ENCODE measurements at regions not wholly inside any gene's neighbourhood (a gene's known extent, or its start where the extent isn't known, plus 50 kb on each side); places are given as distances from the start of the nearest gene placed in this dataset.

DNA sequence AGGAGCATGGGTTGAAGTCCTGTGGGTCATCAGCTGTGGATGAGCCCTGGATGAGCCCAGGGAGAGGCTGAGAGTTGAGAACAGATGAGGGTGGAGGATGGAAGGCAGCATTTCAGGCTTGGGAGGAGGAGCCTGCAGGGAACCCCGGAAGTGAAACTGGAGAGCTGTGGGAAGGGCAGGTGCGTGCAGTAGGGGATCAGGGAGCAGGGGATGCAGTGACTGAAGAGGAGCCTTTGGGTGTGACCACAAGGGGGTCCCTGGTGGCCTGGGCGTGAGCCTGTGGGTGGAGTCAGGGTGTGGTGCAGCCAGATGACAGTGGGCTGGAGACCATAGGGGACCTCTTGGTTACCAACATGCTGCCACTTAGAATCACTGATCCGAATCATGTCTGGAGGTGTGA lies 115.5 kb downstream of the PAPOLA start:
- no peak for DNase-seq

DNA sequence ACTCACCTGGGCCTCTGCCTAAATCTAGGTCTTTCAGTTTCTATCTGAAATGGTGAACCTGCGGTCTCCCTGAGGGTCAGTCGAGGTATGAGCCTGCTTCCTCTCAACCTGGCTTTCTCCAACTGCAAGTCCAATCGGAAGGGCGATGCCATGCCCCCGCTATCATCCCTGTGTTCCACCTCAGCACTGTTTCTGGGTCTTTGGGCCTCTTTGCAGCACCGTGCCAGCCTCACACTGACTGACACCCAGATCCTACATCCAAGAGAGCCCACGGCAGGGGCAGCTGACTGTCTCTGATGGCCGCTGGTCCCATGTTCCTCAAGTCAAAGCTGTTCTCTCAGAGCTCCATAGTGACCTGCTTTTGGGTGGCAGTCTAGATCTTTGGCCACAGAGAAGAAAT lies 120.7 kb downstream of the PAPOLA start:
- no peak for DNase-seq

DNA sequence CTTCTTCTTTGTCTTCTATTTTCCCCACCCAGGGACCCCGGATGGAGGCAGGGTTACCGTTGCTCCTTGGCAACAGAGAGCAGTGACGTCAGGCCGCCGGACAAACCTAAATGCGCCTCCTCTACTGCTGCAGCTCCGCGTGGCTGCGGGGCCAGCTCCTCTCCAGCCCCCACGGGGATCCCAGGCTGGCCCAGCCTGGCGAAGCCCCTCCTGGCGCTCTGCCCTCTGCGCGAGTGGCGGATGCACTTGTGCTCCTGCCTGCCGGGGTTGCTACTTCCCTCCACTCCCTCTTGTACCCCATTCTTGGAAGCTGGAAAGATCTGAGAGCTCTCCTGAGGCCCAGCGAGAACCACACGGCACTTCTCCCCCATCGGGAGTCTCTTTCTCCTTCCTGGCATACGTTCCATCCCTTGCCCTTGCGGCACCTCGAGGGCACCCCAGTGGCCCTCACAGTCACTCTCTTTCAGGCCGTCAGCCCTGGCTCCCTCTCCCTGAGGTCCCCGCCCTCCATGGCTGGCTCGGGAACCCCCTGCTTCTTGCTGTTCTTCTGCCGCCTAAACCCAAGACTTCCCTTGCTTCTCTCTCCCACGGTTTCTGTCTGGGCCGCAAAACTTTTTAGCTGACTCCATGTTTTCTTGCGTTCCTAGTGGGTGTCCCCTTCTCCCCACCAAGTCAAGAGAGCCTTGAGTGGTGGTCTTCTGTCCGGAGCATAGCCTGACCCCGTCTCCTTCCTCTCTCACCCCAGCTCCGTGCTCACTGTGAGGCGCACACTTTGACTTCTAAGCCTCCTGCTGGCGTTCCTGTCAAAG lies 121.7 kb downstream of the PAPOLA start:
- no peak for DNase-seq

DNA sequence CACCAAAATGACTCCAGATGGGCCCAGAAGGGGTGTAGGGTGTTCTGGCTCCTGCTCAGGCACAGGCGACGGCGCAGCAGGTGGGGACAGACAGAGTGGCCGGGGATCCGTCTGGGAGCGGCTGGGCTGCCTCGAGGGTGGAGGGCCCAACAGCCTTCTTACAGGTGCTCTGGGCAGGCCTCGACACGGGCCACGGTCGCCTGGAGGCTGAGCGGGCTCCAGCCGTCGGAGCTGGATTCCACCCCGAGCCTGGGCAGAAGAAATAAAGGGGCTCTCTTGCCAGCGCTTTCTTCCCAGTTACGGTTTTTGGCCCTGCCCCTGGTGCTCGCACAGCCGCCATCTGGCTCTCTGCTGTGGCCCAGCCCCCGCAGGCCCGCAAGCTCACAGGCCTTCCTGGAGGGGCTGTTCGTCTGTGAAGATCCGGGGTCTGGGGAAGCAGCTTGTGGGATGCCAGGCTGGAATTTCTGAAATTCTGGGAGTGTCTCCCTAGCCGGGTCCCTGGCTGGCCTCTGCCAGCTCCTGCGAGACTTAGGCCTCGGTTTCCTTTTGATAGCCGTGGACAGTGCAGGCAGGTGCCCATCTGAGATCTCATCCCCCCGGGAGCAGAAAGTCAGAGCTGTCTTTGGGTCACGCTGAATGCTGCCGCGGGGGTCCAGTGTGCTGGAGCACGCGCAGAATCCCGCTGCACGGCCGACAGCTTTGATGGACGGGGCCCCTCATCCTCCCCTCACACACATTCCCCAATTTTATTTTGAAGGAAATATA lies 122.7 kb downstream of the PAPOLA start:
- DNase-seq: no peak

DNA sequence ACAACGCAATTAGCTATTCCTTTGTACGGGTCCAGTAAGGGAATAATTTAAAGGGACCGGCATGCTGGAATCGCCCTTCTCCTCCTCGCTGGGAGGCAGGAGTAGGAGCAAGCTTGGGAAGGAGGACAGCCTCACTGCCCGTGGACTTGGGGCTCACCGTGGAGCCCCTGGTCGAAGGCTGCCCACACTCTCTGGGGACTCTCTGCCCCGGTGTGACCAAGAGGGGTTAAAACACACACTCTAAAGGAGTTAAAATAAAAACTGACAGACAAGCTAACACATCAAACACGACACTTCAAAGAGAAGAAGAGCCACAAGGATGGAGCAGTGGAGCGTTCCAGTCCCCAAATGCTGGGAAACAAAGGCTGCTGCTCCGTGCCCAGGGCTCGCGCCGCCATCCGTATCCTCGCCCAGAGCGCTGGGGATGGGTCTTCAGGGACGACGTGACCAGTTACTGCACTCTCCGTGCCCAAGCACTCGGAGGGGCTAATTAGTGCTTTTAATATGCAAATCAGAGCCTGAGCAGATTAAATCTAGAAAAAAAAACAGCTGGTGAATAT lies 123.3 kb downstream of the PAPOLA start:
- DNase-seq: no peak

DNA sequence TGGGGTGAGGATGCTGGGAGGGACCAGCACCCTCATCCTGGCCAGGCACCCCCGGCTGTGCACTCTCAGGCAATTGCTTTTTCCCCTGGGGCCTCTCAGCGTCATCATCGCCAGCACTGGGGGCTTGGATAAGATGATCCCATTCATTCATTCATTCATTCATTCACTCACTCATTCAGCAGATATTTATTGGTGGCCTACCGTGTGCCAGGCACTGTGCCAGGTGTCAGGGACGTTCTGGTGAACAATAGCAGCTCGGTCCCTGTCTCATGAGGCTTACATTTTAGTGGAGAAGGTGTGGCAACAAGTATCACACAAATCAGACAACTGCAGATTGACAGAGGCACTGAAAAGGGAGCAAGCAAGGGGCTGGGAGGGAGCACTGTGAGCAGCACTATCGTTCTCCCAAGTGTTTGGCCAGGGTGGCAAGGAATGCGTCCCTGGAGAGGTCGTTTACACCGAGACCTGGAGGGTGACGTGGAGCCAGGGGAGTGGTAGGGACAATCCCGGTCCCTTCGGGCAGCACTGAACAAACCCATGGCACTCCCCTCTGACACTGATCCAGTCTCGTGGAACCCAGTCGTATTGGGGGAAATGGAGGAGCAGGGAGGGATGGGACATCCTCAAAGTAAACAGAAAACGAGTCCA lies 124.1 kb downstream of the PAPOLA start:
- no peak for DNase-seq

DNA sequence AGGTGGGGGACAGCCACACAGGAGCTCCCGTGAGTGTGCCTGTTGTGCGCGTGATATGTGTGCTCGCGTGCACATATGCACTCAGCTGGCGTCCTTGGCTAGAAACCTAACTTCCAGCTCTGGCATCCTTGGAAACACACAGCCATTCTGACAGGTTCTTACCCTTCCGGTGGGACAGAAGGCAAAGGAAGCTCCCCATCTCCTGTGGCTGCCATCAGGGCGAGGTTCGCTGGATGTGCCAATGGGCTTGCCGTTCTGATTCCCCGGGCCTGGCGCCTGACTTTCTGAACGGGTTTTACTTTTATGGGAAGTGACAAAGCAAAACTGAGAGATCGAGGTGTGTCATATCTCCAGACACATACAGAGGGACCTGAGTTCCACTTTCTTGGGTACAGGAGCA lies 124.7 kb downstream of the PAPOLA start:
- no peak for DNase-seq

DNA sequence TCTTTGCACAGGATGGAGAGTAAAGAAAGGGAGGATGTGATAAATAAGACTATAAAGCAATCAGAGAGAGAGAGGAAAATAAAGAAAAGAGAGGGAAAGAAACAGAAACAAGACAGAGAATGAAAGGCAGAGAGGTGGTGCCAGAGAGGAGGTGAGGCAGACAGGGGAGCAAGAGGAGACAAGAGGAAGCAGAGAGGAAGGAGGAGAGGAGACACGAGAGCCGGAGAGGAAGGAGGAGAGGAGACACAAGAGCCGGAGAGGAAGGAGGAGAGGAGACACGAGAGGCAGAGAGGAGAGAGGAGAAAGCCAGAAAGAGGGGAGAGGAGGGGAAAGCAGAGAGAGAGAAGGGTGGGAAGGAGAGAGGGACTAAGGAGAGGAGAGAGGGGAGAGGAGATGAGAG lies 125.2 kb downstream of the PAPOLA start:
- no peak for DNase-seq

DNA sequence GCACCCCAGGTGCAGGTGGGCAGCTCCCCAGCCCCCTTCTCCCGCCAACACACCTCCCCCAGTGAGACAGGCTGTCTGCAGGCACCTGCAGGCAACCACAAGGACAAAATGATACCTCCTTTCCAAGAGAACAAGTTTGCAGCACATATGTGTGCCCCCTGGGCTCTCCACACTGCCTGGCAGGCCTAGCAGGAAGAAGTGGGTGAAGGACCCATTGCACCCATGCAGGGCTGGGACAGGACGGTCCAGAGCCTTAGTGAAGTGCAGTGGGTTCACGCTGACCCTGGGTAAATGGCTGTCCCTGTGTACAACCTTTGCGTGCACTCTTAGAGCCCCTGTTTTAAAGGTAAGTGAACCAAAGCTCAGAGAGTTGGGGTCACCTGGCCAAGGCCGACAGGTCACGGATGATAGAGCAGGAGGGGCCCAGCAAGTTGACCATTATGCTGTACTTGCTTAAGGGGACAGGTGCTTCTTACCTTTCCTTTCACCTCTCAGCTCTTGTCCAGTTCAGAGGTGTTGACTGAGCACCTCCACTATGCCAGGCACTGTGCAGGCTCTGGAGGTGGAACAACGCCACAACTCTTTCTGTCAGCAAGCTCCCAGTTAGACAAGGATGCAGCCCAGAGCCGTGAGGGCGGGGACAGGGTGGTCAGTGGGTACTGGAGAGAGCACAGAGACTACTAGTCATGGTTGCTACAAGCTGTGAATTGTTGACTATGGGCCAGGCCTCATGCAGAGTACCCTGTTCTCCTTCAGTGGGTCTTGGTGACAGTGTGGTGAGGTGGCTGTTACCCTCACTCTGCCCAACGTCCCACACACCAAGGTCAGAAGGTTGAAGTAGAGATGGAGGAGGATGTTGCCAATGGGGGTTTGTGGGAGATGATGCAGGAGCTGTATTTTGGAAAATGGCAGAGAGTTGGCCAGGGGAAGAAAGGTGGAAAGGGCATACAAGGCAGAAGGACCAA lies 125.9 kb downstream of the PAPOLA start:
- DNase-seq: no peak

DNA sequence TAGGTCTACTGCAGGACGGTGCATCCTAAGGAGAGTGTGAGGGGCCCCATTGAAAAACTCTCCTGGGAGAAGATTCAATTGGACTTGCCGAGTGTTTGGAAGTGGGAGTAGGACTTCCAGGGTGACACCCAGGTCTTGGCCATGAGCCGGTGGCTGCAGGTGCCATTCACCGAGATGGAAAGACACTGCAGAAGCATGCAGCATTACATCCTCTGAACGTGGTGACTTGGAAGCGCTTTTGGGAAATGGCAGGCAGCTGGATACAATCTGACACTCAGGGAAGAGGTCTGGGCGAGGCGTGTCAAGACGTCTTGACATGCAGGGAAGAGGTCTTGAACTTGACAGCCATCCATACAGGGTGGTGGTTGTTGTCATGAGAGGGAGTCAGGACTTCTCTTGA lies 126.9 kb downstream of the PAPOLA start:
- no peak for DNase-seq

DNA sequence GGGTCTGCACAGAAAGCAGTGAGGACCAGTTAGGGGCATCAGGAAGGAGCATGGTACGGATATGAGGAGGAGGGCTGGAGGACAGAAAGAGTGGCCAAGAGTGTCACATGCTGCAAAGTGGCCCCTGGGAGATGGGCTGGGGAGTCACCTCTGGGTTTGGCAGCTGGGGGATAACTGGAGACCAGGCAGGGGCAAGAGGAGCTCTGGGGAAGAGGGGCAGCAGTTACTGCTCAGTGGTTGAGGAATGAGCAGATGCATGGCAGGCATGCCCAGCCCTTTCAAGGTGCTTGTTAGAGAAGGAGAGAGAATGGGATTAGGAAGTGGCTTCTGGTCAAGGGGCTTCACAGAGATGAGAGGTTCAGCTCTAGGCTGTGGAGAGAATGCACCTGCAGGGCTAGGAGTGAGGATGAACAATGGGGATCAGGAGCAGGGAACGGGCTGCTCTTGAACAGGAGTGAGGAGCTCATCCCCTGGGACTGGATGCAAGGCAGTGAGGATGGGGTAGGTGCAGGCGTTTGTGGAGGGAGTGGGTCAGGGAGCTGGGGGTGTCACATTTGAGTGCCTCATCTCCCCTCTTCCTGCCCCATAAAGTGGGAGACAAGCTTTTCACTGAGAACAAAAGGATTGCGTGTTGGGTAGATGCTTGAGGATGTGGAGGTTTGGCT lies 127.5 kb downstream of the PAPOLA start:
- DNase-seq: no peak

DNA sequence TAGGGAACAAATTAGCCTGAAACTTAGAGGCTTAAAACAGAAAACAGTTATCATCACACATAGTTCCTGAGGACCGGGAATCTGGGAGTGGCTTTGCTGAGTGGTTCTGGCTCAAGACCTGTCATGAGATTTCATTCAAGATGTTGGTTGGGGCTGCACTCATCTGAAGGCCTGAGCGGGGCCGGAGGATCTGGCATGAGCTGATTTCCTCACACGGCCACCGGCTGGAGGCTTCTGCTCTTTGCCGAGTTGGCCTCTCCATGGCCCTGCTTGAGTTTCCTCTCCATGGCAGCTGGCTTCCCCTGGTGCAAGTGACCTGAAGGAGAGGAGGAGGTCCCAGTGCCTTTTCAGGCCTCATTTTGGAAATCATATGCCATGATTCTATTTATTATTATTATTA lies 128.1 kb downstream of the PAPOLA start:
- DNase-seq: no peak

DNA sequence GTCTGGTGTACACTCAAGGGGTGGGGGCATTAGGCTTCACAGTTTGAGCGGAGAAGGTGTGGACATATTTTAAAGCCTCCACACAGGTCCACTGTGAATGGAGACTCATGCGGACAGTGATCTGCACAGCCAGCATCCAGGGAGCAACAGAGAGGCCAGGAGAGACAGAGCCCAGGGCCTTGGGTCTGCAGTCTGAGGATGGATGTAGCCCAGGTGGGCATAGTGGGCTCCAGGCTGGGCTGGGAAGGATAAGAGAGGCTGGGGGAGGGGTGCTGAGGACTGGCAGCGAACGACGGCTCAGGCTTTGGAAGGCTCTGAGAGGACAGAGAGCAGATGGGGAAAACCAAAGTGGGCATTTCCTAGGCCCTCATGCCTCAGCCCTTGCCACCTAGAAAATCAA lies 128.8 kb downstream of the PAPOLA start:
- no peak for DNase-seq

DNA sequence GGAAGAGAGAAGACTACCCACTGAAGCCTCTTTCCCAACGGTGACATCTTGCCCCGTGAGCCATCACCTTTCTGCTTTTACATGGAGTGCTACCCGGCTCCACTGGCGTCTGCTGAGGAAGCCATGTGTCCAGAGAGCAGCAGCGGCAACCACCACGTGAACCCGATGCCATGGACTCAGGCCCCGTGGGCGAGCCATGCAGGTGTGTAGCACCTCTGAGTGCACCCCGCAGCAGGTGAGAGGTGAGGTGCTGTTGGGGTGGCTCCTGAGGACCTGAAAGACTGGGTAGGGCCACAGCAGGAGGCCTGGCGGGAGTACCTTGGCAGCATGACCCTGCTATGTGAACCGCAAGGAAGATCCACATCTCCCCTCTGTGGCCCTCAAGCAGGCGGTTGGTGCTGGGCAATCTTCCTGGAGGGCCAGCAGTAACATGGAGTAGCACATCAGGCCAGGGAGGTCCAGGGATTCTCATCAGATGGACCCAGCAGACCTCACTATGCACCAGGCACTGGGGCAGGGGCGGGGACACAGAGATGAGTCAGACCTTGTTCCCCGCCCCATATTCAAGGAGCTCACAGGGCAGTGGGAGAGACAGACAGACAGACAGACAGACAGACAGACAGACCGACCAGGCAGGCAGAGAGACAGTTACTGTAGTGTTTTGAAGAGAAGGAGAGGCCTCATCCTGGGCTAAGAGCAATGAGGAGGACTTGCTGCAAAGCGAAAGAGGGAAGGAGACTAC lies 129.6 kb downstream of the PAPOLA start:
- DNase-seq: no peak

DNA sequence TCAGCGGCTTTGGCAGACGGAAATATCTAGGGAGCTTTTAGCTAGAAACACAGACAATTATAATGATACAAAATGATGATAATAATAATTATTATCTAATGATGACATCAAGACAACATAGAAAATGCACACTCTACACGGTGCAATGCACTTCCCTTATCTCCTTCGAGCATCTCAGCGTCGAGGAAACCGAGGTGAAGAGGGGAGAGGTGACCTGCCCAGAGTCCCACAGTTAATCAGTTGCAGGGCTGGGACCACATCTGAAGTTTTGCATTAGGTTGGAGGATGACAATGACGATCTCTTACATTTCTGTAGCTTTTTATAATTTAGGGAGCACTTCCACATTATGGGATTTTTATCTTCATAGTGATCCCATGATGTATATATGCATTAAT lies 130.2 kb downstream of the PAPOLA start:
- no peak for DNase-seq

DNA sequence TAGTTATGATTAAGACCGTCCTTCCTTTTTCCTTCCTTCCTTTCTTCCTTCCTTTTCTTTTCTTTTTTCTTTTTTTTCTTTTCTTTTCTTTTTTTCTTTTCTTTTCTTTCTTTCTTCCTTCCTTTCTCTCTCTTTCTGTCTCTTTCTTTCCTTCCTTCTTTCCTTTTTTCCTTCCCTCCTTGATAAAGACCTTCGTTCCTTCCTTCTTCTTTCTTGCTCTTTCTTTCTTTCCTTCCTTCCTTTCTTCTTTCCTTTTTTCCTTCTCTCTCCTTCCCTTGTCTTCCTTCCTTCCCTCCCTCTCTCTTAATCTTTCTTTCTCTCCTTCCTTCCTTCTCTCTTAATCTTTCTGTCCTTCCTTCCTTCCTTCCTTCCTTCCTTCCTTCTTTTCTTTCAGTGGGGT lies 130.9 kb downstream of the PAPOLA start:
- no peak for DNase-seq

DNA sequence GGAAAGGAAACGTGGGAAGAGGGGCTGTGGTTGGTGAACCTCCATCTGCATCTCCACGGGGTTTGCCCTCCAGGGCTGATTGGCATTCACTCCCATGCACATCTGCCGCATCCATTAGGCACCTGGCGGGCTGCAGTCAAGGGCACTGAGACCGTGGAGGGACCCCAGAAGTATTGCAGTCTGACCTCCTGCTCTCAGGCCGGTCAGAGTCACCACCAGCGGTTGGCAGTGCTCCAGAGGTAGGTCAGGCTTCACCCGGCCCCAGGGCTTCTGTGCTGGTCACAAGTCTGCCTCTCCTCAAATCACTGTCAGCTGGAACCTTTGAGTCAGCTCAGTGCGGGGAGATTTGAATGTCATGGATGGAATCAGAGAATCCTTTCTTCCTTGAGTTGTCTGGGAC lies 132.3 kb downstream of the PAPOLA start:
- no peak for DNase-seq

DNA sequence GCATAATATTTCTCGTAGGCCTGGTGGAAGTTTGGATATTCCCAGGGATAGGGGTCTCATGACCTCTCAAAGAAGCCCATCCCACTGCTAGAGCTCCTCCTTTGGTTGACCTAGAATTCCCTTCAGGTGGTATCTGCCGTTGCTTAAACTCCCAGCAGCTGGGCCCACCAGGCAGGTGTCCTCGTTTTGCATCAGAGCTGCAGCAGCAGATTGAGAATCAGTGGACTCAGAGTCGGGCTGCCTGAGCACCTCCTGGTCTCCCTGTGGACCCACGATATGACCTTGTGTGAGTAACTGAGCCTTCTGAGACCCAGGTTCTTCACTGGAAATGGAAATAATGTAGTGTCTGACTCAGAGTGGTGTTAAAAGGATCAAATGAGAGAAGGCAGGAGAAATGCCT lies 132.7 kb downstream of the PAPOLA start:
- DNase-seq: no peak

DNA sequence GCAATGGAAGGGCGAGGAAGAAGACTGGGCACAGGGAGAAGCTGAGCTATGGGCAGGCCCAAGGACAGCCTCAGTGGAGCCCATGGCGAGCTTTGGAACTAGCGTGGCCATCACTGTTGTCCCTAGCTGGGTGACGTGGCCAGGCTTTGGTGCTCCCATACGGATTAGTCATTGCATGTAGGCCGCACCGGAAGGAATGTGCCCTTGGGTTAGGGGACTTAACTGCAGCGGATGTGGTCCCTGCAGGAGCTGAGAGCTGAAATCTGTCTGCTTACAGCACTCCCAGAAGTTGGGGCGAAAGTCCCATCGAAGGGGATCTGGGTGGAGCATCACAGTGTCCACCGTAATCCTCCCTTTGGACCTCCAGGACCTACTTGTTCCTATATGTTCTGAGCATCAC lies 133.7 kb downstream of the PAPOLA start:
- no peak for DNase-seq

DNA sequence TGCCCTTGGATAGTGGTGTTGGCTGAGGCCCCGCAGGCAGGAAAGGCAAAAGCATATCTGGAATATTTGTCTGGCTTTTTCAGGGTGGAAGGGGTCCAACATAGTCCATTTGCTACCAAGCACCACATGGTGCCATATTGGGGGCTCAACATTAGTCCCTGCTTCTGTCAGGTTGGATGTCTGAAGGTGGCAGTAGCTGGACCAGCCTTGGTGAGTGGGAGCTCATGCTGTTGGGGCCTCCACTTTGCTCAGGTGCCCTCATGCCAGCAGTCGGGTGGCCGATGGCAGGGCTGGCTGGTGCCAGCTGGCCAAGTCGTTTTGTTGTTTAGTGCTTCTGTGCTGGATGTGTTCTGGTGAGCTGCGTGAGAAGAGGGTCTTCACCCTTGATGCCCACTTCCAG lies 135.3 kb downstream of the PAPOLA start:
- DNase-seq: no peak
